PC-3 (cell line): ENCODE measurements at regions not wholly inside any gene's neighbourhood (a gene's known extent, or its start where the extent isn't known, plus 50 kb on each side); places are given as distances from the start of the nearest gene placed in this dataset.

Source experiments
- EZH2 ChIP-seq: fragments of 300-600 bp; sonication (generic); IDR thresholded peaks from one replicate; pipeline ENCODE4 v1.6.1; 2017; ENCODE audit warnings: antibody characterized with exemption, mild to moderate bottlenecking, low read length; ENCODE audit not compliant: unreplicated experiment
- EZH2phosphoT487 ChIP-seq: fragments of 300-600 bp; sonication (generic); IDR thresholded peaks from 2 replicates; pipeline ENCODE4 v1.6.1; 2018; ENCODE audit warnings: mild to moderate bottlenecking, antibody characterized with exemption, low read length, borderline replicate concordance
- TF ChIP-seq, protein P1 (sequence below): fragments of 300-600 bp; sonication (generic); conservative IDR thresholded peaks from 2 replicates; pipeline ENCODE4 v1.5.1; 2017; ENCODE audit warnings: antibody characterized with exemption, low read depth, mild to moderate bottlenecking, low read length

DNA sequence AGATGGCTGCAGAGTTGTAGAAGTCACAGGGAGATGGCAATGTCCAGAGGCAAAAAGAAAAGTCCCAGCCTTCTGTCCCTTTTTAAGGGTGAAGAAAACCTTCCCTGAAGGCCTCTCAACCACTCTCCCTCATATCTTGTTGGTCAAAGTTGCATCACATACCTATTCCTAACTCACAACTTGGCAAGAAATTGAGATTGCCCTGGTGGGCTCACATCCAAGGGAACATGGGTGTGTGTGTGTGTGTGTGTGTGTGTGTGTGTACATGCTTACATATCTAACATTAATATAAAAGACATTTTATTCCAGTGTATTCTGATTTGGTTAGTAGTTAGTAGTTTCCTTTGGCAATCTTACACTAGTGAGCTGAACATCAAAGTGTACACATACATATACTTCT, 144.3 kb upstream of the SALL4 start:
- TF ChIP-seq EZH2 (no peak), EZH2phosphoT487 (no peak)
- TF ChIP-seq, protein P1, sequence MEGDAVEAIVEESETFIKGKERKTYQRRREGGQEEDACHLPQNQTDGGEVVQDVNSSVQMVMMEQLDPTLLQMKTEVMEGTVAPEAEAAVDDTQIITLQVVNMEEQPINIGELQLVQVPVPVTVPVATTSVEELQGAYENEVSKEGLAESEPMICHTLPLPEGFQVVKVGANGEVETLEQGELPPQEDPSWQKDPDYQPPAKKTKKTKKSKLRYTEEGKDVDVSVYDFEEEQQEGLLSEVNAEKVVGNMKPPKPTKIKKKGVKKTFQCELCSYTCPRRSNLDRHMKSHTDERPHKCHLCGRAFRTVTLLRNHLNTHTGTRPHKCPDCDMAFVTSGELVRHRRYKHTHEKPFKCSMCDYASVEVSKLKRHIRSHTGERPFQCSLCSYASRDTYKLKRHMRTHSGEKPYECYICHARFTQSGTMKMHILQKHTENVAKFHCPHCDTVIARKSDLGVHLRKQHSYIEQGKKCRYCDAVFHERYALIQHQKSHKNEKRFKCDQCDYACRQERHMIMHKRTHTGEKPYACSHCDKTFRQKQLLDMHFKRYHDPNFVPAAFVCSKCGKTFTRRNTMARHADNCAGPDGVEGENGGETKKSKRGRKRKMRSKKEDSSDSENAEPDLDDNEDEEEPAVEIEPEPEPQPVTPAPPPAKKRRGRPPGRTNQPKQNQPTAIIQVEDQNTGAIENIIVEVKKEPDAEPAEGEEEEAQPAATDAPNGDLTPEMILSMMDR, result no peak
